Brain microvascular endothelial cell (primary cell): ENCODE measurements at regions not wholly inside any gene's neighbourhood (a gene's known extent, or its start where the extent isn't known, plus 50 kb on each side); places are given as distances from the start of the nearest gene placed in this dataset.
"Not testable (repeated sequence)": the region's sequence is repeated elsewhere in the genome, so short reads cannot be mapped to it uniquely, and the experiment has no call there.

Experiments
- DNase-seq: peaks from one replicate; pipeline ENCODE4 v3.0.0-alpha.2; 2020
- H3K27ac ChIP-seq: fragments of 250-450 bp; sonication (Bioruptor Pico); 2 replicates; pipeline ENCODE4 v1.5.1; 2020; ENCODE audit warnings: mild to moderate bottlenecking, moderate library complexity
- H3K27me3 ChIP-seq: fragments of 250-450 bp; sonication (Bioruptor Pico); replicated peaks from 2 replicates; pipeline ENCODE4 v1.5.1; 2020; ENCODE audit warnings: mild to moderate bottlenecking
- H3K36me3 ChIP-seq: fragments of 250-450 bp; sonication (Bioruptor Pico); replicated peaks from 2 replicates; pipeline ENCODE4 v1.5.1; 2020; ENCODE audit warnings: mild to moderate bottlenecking
- H3K4me3 ChIP-seq: 2 replicates; pipeline ENCODE4 v1.5.1; 2011; ENCODE audit warnings: low read depth, mild to moderate bottlenecking, control low read depth, low read length, moderate library complexity
- CTCF ChIP-seq: IDR thresholded peaks from 2 replicates; pipeline ENCODE4 v1.5.1; 2011; ENCODE audit warnings: low read depth, mild to moderate bottlenecking, moderate library complexity, low read length, control low read depth, inconsistent platforms; ENCODE audit errors: missing control alignments
- in situ Hi-C: cut with HindIII; loops from 2 replicates; pipeline ENCODE4 v1.10.0; 2017; ENCODE audit warnings: low sequenced_read_pairs, low pct_ligation_motif_present

- no peak for TF ChIP-seq CTCF
- no peak overlapping the region for H3K4me3 ChIP-seq
- H3K27me3 ChIP-seq, result no peaks in the 10 kb centered on the region
- in situ Hi-C loops, result no loop called here
- no peak overlapping the region for H3K27ac ChIP-seq
- no peaks in the 10 kb centered on the region for H3K36me3 ChIP-seq
- DNase-seq, result no peak
These were observed 95.1 kb downstream of the RPAP3 start for GRCh38 chr12:47610686-47611252.

- Histone ChIP-seq H3K27ac (no peak overlapping the region), H3K4me3 (no peak overlapping the region), H3K36me3 (no peaks in the 10 kb centered on the region), H3K27me3 (no peaks in the 10 kb centered on the region)
- in situ Hi-C loops, result no loop called here
- no peak for DNase-seq
- TF ChIP-seq CTCF, result no peak
These were observed 96.0 kb downstream of the RPAP3 start for GRCh38 chr12:47609806-47610205.

DNA sequence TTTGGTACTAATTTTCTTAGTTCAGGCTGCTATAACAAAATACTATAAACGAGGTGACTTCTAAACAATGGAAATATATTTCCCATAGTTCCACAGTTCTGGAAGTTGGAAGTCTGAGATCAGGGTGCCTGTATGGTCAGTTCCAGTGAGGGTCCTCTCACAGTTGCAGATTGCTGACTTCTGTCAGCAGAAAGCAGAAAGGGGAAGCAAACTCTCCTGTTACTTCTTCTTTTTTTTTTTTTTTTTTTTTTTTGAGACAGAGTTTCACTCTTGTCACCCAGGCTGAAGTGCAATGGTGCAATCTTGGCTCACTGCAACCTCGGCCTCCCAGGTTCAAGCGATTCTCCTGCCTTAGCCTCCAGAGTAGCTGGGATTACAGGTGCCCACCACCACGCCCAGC, 97.2 kb downstream of the RPAP3 start:
- DNase-seq, in situ Hi-C loops, H3K36me3 ChIP-seq, H3K4me3 ChIP-seq, H3K27me3 ChIP-seq, H3K27ac ChIP-seq: not testable (repeated sequence)

- Histone ChIP-seq H3K27me3 (no peaks in the 10 kb centered on the region), H3K27ac (peak overlapping the region; percentile 39), H3K4me3 (no peak overlapping the region), H3K36me3 (no peaks in the 10 kb centered on the region)
- no peak for TF ChIP-seq CTCF
- peak; percentile 50 for DNase-seq
- in situ Hi-C loops, result no loop called here
These were observed 101.5 kb downstream of the RPAP3 start for GRCh38 chr12:47604221-47604873.

GRCh38 chr12:47602949-47603558, 102.8 kb downstream of the RPAP3 start:
- H3K27ac ChIP-seq, result peak overlapping the region; percentile 22
- in situ Hi-C loops, result no loop called here
- no peaks in the 10 kb centered on the region for H3K36me3 ChIP-seq

More at GRCh38 chr12:47602949-47603558, 102.8 kb downstream of the RPAP3 start:
- no peak for DNase-seq
- TF ChIP-seq CTCF, result no peak
- Histone ChIP-seq H3K27me3 (no peaks in the 10 kb centered on the region), H3K4me3 (no peak overlapping the region)
